Amniotic epithelial cell (primary cell): ENCODE measurements at regions not wholly inside any gene's neighbourhood (a gene's known extent, or its start where the extent isn't known, plus 50 kb on each side); places are given as distances from the start of the nearest gene placed in this dataset.
"Not testable (repeated sequence)": the region's sequence is repeated elsewhere in the genome, so short reads cannot be mapped to it uniquely, and the experiment has no call there.

ENCODE experiments used
- DNase-seq: peaks from one replicate; pipeline ENCODE4 v3.0.0-alpha.2; 2010; ENCODE audit warnings: low read depth

- DNase-seq = no peak
Observed at GRCh38 chr13:82566864-82567263, 1315.4 kb downstream of the SLITRK1 start.

GRCh38 chr13:82565201-82565600, 1317.1 kb downstream of the SLITRK1 start:
- no peak for DNase-seq

- no peak for DNase-seq
Observed at GRCh38 chr13:82560889-82561288, 1321.4 kb downstream of the SLITRK1 start.

DNA sequence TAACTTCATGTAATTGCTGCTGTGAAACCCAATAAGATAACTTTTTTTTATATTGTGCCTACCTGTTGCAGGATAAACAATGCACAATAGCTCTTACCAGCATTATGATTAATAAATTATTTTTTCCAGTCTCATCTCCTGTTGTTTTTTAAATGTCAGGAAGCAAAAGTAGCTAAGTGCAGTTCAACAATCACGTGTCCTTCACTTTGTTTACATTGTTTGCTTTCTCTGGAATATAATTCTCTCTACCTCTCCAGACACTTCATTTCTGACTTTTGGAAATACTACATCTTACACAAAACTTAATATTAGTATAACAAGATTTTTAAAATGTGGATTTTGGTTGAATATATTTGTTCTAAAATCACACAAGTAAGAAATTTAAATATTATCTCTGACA, 1359.4 kb downstream of the SLITRK1 start:
- no peak for DNase-seq

GRCh38 chr13:82506805-82507414, 1375.4 kb downstream of the SLITRK1 start:
- DNase-seq = no peak

- DNase-seq = no peak
Observed at GRCh38 chr13:82501834-82502233, 1380.4 kb downstream of the SLITRK1 start.

- no peak for DNase-seq
Observed at GRCh38 chr13:82480415-82480814, 1401.9 kb downstream of the SLITRK1 start.

GRCh38 chr13:82477436-82477835, 1404.8 kb downstream of the SLITRK1 start:
- DNase-seq = peak; percentile 6

- no peak for DNase-seq
Observed at GRCh38 chr13:82467626-82468025, 1414.6 kb downstream of the SLITRK1 start.

GRCh38 chr13:82459575-82459974, 1422.7 kb downstream of the SLITRK1 start:
- not testable (repeated sequence) for DNase-seq

DNA sequence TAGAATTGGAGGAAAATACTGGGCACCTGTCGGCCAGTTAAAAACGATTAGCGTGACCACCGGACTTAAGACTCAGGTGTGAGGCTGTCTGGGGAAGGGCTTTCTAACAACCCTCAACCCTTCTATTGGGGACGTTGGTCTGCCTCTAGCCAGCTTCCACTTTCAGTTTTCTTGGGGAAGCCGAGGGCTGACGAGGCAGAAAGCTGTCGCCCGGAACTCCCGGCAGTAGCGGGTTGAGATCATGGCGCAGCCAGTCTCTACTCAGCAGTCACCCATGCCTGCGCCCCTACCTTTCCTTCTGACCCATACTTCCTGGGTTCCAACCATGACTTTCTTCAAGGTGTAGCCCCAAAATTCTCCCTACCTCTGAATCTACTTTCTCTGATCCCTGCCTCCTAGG, 1424.1 kb downstream of the SLITRK1 start:
- DNase-seq = no peak

DNA sequence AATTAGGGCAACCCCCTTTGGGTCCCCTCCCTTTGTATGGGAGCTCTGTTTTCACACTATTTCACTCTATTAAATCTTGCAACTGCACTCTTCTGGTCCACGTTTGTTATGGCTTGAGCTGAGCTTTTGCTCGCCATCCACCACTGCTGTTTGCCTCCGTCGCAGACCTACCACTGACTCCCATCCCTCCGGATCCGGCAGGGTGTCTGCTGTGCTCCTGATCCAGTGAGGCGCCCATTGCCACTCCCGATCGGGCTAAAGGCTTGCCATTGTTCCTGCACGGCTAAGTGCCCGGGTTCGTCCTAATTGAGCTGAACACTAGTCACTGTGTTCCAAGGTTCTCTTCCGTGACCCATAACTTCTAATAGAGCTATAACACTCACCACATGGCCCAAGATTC, 1424.7 kb downstream of the SLITRK1 start:
- not testable (repeated sequence) for DNase-seq

GRCh38 chr13:82447416-82448077, 1434.7 kb downstream of the SLITRK1 start:
- DNase-seq = no peak

- DNase-seq = no peak
Observed at GRCh38 chr13:82439159-82439904, 1442.9 kb downstream of the SLITRK1 start.

GRCh38 chr13:82438320-82438719, 1444.0 kb downstream of the SLITRK1 start:
- DNase-seq = no peak

DNA sequence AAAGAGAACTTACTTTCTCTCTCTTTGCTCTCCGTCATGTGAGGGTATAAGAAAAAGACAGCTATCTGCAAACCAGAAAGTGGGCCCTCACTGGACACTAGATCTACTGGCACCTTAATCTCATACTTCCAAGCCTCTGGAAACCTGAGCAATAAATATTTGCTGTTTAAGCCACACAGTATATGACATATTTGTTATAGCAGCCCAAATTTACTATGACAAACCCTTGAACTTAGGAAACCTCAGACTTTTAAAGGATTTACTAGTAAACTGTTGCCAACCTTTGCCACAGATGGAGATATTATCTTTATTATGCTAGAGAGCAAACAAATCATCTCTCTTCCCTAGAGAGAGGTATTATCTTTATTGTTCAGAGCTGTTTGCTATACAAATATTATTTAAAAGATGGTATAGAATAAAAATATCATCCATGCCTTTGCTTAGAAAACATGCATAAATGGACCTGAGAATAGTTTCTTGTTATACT, 1446.1 kb downstream of the SLITRK1 start:
- no peak for DNase-seq

DNA sequence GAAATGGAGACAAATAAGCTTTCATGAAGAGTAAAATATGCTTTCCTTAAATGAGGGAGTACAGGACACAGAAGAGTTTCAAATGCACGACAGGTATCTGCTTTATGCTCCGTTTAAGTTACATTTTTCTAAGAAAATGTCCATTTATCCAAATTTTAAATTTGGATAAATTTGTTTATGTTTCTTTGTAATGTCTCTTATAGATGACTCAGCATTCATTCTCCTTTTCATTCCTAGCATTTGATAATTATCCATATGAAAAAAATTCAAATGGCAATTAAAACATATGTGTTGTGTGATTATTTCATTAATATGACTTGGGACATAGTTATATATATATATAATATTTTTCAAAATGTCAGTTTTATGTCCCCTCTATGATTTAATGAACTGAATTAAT, 1449.3 kb downstream of the SLITRK1 start:
- no peak for DNase-seq

DNA sequence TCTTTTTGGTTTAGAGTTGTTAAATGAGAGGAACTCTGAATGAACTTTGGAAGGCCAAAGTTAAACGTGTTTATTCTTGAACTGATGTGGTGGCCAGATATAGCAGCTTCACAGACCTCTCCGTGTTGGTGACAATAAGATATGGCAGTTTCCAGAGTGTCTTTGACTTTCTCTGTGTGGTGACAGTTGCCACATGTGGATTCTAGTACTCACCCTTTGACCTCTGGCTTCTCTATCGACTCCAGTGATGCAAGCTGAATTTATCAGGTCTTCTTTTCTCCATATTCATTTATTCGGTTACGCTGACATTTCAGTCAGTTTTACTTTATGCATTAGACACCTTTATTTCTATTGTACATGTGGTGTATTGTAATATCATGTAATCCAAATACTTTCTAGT, 1469.5 kb downstream of the SLITRK1 start:
- no peak for DNase-seq

GRCh38 chr13:82407321-82407720, 1475.0 kb downstream of the SLITRK1 start:
- no peak for DNase-seq

GRCh38 chr13:82374719-82375118, 1507.6 kb downstream of the SLITRK1 start:
- DNase-seq = no peak

- no peak for DNase-seq
Observed at GRCh38 chr13:82370316-82370715, 1512.0 kb downstream of the SLITRK1 start.

- DNase-seq = no peak
Observed at GRCh38 chr13:82364525-82364924, 1517.7 kb downstream of the SLITRK1 start.

- DNase-seq = no peak
Observed at GRCh38 chr13:82358284-82358683, 1524.0 kb downstream of the SLITRK1 start.
